ENCODE measurements at regions not wholly inside any gene's neighbourhood (a gene's known extent, or its start where the extent isn't known, plus 50 kb on each side); places are given as distances from the start of the nearest gene placed in this dataset.

- no peak overlapping the region for H3K4me3 Mint-ChIP-seq (ENCODE audit: low read depth)
- DNase-seq (ENCODE audit: low spot score, unreplicated experiment): no peak
- no peaks in the 10 kb centered on the region for H3K36me3 Mint-ChIP-seq (ENCODE audit: insufficient read depth)
- H3K27ac Mint-ChIP-seq: no peak overlapping the region
- peaks cover 16% of the 10 kb centered on the region for H3K4me1 Mint-ChIP-seq (ENCODE audit: low read depth)
- TF ChIP-seq, protein P1, sequence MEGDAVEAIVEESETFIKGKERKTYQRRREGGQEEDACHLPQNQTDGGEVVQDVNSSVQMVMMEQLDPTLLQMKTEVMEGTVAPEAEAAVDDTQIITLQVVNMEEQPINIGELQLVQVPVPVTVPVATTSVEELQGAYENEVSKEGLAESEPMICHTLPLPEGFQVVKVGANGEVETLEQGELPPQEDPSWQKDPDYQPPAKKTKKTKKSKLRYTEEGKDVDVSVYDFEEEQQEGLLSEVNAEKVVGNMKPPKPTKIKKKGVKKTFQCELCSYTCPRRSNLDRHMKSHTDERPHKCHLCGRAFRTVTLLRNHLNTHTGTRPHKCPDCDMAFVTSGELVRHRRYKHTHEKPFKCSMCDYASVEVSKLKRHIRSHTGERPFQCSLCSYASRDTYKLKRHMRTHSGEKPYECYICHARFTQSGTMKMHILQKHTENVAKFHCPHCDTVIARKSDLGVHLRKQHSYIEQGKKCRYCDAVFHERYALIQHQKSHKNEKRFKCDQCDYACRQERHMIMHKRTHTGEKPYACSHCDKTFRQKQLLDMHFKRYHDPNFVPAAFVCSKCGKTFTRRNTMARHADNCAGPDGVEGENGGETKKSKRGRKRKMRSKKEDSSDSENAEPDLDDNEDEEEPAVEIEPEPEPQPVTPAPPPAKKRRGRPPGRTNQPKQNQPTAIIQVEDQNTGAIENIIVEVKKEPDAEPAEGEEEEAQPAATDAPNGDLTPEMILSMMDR (IDR thresholded peaks at IDR 0.05; ENCODE audit: unreplicated experiment): no peak
- H3K9me3 Mint-ChIP-seq (ENCODE audit: low read depth): no peaks in the 10 kb centered on the region
- no peaks in the 10 kb centered on the region for H3K27me3 Mint-ChIP-seq
Observed at GRCh38 chr3:55124371-55124770, 196.5 kb upstream of the LRTM1 start.
